Right lobe of liver (tissue), 4 donors: ENCODE measurements at regions not wholly inside any gene's neighbourhood (a gene's known extent, or its start where the extent isn't known, plus 50 kb on each side); places are given as distances from the start of the nearest gene placed in this dataset.

Experiments used
- POLR2A ChIP-seq: fragments of 450-650 bp; IDR thresholded peaks from one replicate; pipeline ENCODE4 v1.6.1; 2017; ENCODE audit warnings: antibody characterized with exemption, mild to moderate bottlenecking
- TF ChIP-seq, protein P1 (sequence below), 4 donors: fragments of 200-600 bp in 3 of 4; fragments of 450-650 bp in 1 of 4; IDR thresholded peaks; one replicate each; pipeline versions ENCODE4 v1.5.1 to v1.8.0; 2016 to 2022; ENCODE audit warnings: antibody characterized with exemption in 4 of 4, mild to moderate bottlenecking in 2 of 4
- donor health status: DM: no; HTN: no; CAD: no.
- donor health status: DM: no; HTN: no; CAD: no.
- donor health status: DM: no; HTN: yes; CAD: no.

- TF ChIP-seq, protein P1, sequence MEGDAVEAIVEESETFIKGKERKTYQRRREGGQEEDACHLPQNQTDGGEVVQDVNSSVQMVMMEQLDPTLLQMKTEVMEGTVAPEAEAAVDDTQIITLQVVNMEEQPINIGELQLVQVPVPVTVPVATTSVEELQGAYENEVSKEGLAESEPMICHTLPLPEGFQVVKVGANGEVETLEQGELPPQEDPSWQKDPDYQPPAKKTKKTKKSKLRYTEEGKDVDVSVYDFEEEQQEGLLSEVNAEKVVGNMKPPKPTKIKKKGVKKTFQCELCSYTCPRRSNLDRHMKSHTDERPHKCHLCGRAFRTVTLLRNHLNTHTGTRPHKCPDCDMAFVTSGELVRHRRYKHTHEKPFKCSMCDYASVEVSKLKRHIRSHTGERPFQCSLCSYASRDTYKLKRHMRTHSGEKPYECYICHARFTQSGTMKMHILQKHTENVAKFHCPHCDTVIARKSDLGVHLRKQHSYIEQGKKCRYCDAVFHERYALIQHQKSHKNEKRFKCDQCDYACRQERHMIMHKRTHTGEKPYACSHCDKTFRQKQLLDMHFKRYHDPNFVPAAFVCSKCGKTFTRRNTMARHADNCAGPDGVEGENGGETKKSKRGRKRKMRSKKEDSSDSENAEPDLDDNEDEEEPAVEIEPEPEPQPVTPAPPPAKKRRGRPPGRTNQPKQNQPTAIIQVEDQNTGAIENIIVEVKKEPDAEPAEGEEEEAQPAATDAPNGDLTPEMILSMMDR (IDR thresholded peaks at IDR 0.05), result no peak
- no peak for TF ChIP-seq POLR2A
Observed at GRCh38 chr16:5572056-5572455, 474.5 kb upstream of the EEF2KMT start.
